ENCODE measurements at regions not wholly inside any gene's neighbourhood (a gene's known extent, or its start where the extent isn't known, plus 50 kb on each side); places are given as distances from the start of the nearest gene placed in this dataset.

DNA sequence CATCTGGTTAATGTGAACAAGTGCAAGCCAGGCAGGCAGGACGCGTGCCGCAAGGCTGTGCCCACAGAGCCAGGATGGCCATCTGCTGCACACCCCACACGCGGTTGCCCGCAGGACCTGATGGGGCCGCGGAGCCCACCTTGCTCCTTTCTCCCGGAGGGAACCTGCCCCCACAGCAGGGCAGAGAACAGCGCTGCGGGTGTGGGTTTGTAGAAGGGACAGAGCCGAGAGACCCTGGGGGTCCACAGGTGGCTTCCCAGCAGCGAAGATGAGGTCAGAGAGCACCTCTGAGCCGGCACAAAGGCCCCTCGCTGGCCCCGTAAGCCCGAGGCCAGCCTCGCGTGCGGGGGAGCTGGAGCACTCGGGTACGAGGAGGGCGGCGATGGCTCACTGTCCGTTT lies 460.8 kb upstream of the SALL3 start:
- H4K20me1 ChIP-seq (ENCODE audit: insufficient read depth), result no peaks in the 10 kb centered on the region
- H3K27me3 ChIP-seq (ENCODE audit: insufficient read depth, low read depth), result no peaks in the 10 kb centered on the region
- no peak overlapping the region for H3K4me3 ChIP-seq (IDR thresholded peaks at IDR 0.05; ENCODE audit: insufficient read depth, low read depth, low read length)
- H3K4me1 ChIP-seq (ENCODE audit: low read depth, poor library complexity, severe bottlenecking), result no peaks in the 10 kb centered on the region
- no peak overlapping the region for H2AFZ ChIP-seq (ENCODE audit: low read depth)
- no peaks in the 10 kb centered on the region for H3K79me2 ChIP-seq (ENCODE audit: insufficient read depth, low read depth)
- TF ChIP-seq, protein P1, sequence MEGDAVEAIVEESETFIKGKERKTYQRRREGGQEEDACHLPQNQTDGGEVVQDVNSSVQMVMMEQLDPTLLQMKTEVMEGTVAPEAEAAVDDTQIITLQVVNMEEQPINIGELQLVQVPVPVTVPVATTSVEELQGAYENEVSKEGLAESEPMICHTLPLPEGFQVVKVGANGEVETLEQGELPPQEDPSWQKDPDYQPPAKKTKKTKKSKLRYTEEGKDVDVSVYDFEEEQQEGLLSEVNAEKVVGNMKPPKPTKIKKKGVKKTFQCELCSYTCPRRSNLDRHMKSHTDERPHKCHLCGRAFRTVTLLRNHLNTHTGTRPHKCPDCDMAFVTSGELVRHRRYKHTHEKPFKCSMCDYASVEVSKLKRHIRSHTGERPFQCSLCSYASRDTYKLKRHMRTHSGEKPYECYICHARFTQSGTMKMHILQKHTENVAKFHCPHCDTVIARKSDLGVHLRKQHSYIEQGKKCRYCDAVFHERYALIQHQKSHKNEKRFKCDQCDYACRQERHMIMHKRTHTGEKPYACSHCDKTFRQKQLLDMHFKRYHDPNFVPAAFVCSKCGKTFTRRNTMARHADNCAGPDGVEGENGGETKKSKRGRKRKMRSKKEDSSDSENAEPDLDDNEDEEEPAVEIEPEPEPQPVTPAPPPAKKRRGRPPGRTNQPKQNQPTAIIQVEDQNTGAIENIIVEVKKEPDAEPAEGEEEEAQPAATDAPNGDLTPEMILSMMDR (conservative IDR thresholded peaks at IDR 0.05; ENCODE audit: low read depth, low read length), result no peak
- H3K27ac ChIP-seq, result no peak overlapping the region
- H3K9ac ChIP-seq, result no peak overlapping the region
- no peak overlapping the region for H3K4me2 ChIP-seq
- no peaks in the 10 kb centered on the region for H3K36me3 ChIP-seq (ENCODE audit: insufficient read depth)

DNA sequence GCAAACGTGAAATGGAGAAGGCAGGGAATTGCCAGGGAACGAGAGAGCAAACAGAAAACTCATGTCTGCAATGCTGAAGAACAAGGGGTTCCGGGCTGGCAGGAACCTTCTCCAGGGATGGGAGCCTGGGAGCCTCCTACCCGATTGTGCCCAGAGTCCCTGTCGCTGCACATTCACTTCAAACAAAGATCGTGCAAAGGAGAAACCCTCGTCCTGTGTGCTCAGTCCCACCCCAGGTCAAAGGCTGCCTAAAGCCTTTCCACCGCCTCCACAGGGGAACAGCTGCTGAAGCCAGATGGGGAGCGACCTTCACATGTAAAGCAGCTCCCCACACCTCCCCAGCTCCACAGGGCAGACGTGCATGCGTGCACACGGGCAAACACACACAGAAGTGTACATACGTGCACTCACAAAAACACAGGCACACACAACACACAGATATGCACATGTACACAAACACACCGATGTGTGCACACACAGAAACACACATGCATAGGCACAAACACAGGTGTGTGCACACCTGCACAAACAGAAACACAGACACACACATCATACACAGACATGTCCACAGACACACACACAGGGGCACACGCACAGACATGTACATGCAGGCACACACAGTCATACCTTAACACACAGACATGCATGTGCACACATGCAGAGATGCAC lies 460.1 kb upstream of the SALL3 start:
- no peak overlapping the region for H3K9ac ChIP-seq
- no peaks in the 10 kb centered on the region for H3K36me3 ChIP-seq (ENCODE audit: insufficient read depth)
- no peaks in the 10 kb centered on the region for H3K4me1 ChIP-seq (ENCODE audit: low read depth, poor library complexity, severe bottlenecking)
- H2AFZ ChIP-seq (ENCODE audit: low read depth), result no peak overlapping the region
- no peaks in the 10 kb centered on the region for H4K20me1 ChIP-seq (ENCODE audit: insufficient read depth)
- H3K79me2 ChIP-seq (ENCODE audit: insufficient read depth, low read depth), result no peaks in the 10 kb centered on the region
- TF ChIP-seq, protein P1 (conservative IDR thresholded peaks at IDR 0.05; ENCODE audit: low read depth, low read length), result no peak
- H3K4me2 ChIP-seq, result no peak overlapping the region
- no peak overlapping the region for H3K27ac ChIP-seq
- H3K4me3 ChIP-seq (IDR thresholded peaks at IDR 0.05; ENCODE audit: insufficient read depth, low read depth, low read length), result no peak overlapping the region
- no peaks in the 10 kb centered on the region for H3K27me3 ChIP-seq (ENCODE audit: insufficient read depth, low read depth)

DNA sequence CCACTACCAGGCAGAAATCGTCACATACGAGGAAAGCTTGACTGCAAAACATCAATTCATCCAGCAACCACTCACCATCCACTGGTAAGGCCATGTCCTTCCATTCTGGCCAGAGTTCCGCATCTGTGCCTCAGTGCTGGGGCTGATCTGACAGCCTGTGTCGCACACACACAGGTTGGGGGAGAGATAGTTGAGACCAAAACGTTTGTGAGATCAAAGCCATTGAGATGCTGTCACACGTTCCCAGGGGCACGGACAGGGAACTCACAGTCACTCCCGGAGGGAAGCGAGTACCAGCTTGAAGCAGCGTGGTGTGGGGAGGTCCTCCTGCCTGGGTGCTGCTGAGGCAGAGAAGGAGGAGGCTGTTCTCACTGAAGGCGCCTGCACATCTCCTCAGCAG lies 458.5 kb upstream of the SALL3 start:
- Histone ChIP-seq H3K79me2 (ENCODE audit: insufficient read depth, low read depth) (no peaks in the 10 kb centered on the region), H3K4me1 (ENCODE audit: low read depth, poor library complexity, severe bottlenecking) (no peaks in the 10 kb centered on the region), H3K4me2 (no peak overlapping the region), H3K4me3 (IDR thresholded peaks at IDR 0.05; ENCODE audit: insufficient read depth, low read depth, low read length) (no peak overlapping the region), H4K20me1 (ENCODE audit: insufficient read depth) (no peaks in the 10 kb centered on the region), H3K36me3 (ENCODE audit: insufficient read depth) (no peaks in the 10 kb centered on the region), H2AFZ (ENCODE audit: low read depth) (no peak overlapping the region), H3K9ac (no peak overlapping the region), H3K27me3 (ENCODE audit: insufficient read depth, low read depth) (no peaks in the 10 kb centered on the region), H3K27ac (no peak overlapping the region)
- TF ChIP-seq, protein P1 (conservative IDR thresholded peaks at IDR 0.05; ENCODE audit: low read depth, low read length), result no peak

DNA sequence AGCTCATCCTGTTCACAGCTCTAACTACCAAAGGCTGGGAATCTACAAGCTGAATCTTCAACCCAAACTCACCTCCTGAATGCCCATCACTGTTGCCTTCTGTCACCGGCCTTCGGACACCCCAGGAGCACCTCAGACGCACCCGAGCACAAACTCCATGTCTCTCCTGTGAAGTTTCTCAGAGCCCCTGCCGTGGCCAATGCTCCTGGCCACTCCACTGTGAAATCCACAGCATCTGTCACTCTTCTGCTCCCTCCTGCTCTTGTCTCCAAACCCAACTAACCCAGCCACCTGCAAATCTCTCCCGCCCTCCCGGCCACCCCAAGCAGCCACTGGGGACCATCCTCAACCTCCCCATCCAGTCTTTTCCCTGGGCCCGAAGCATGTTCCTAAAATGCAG lies 457.9 kb upstream of the SALL3 start:
- Histone ChIP-seq H3K4me1 (ENCODE audit: low read depth, poor library complexity, severe bottlenecking) (no peaks in the 10 kb centered on the region), H3K27me3 (ENCODE audit: insufficient read depth, low read depth) (no peaks in the 10 kb centered on the region), H3K36me3 (ENCODE audit: insufficient read depth) (no peaks in the 10 kb centered on the region), H3K4me3 (IDR thresholded peaks at IDR 0.05; ENCODE audit: insufficient read depth, low read depth, low read length) (no peak overlapping the region), H2AFZ (ENCODE audit: low read depth) (no peak overlapping the region), H3K9ac (no peak overlapping the region), H4K20me1 (ENCODE audit: insufficient read depth) (no peaks in the 10 kb centered on the region), H3K79me2 (ENCODE audit: insufficient read depth, low read depth) (no peaks in the 10 kb centered on the region), H3K4me2 (no peak overlapping the region), H3K27ac (no peak overlapping the region)
- TF ChIP-seq, protein P1 (conservative IDR thresholded peaks at IDR 0.05; ENCODE audit: low read depth, low read length), result no peak

All from KMS-11 (cell line).